HepG2 (cell line): ENCODE measurements at regions not wholly inside any gene's neighbourhood (a gene's known extent, or its start where the extent isn't known, plus 50 kb on each side); places are given as distances from the start of the nearest gene placed in this dataset.

Experiments
- ATF3 ChIP-seq: sonication (generic); formaldehyde crosslinking; IDR thresholded peaks from 2 replicates; pipeline ENCODE4 v1.4.0; 2020; ENCODE audit warnings: missing genetic modification reagents
- DZIP1 ChIP-seq: sonication (generic); formaldehyde crosslinking; IDR thresholded peaks from 2 replicates; pipeline ENCODE4 v1.5.0; 2020; ENCODE audit warnings: mild to moderate bottlenecking, missing genetic modification reagents
- GTF2F1 ChIP-seq: fragments of 150-350 bp; IDR thresholded peaks from 2 replicates; pipeline ENCODE4 v1.6.1; 2014; ENCODE audit warnings: low read length
- HDAC2 ChIP-seq: sonication (generic); formaldehyde crosslinking; IDR thresholded peaks from 2 replicates; pipeline ENCODE4 v1.4.0; 2020; ENCODE audit warnings: missing genetic modification reagents
- HDAC6 ChIP-seq: fragments of 200-600 bp; sonication (generic); IDR thresholded peaks from 2 replicates; pipeline ENCODE4 v1.7.0; 2017; ENCODE audit warnings: mild to moderate bottlenecking, antibody characterized with exemption, low read length, low read depth
- HIVEP1 ChIP-seq: sonication (generic); formaldehyde crosslinking; IDR thresholded peaks from 2 replicates; pipeline ENCODE4 v1.4.0; 2020; ENCODE audit warnings: mild to moderate bottlenecking, missing genetic modification reagents
- IRF9 ChIP-seq: sonication (generic); formaldehyde crosslinking; IDR thresholded peaks from 2 replicates; pipeline ENCODE4 v1.8.0; 2022; ENCODE audit warnings: missing genetic modification reagents, mild to moderate bottlenecking, borderline replicate concordance
- MEIS2 ChIP-seq: sonication (generic); formaldehyde crosslinking; IDR thresholded peaks from 2 replicates; pipeline ENCODE4 v1.9.0; 2021; ENCODE audit warnings: mild to moderate bottlenecking, missing genetic modification reagents
- MTERF4 ChIP-seq: sonication (generic); formaldehyde crosslinking; IDR thresholded peaks from 2 replicates; pipeline ENCODE4 v1.8.0; 2023; ENCODE audit warnings: mild to moderate bottlenecking, missing genetic modification reagents
- NFE2 ChIP-seq: sonication (generic); formaldehyde crosslinking; IDR thresholded peaks from 2 replicates; pipeline ENCODE4 v1.4.0; 2020; ENCODE audit warnings: missing genetic modification reagents
- RFX5 ChIP-seq: IDR thresholded peaks from 2 replicates; pipeline ENCODE4 v1.6.1; 2011; ENCODE audit warnings: low read depth, low read length, improper control_type of control experiment
- ZBTB14 ChIP-seq: sonication (generic); formaldehyde crosslinking; IDR thresholded peaks from 2 replicates; pipeline ENCODE4 v1.4.0; 2020; ENCODE audit warnings: missing genetic modification reagents
- ZFP1 ChIP-seq: IDR thresholded peaks from 2 replicates; pipeline ENCODE4 v1.6.1; 2016
- ZNF350 ChIP-seq: sonication (generic); formaldehyde crosslinking; IDR thresholded peaks from 2 replicates; pipeline ENCODE4 v1.4.0; 2020; ENCODE audit warnings: mild to moderate bottlenecking, low read depth, missing genetic modification reagents, borderline replicate concordance
- ZNF414 ChIP-seq: sonication (generic); formaldehyde crosslinking; IDR thresholded peaks from 2 replicates; pipeline ENCODE4 v1.5.0; 2020; ENCODE audit warnings: missing genetic modification reagents
- ZNF577 ChIP-seq: sonication (generic); formaldehyde crosslinking; IDR thresholded peaks from 2 replicates; pipeline ENCODE4 v1.4.0; 2020; ENCODE audit warnings: mild to moderate bottlenecking, low read depth, missing genetic modification reagents, borderline replicate concordance
- ZNF710 ChIP-seq: sonication (generic); formaldehyde crosslinking; IDR thresholded peaks from 2 replicates; pipeline ENCODE4 v1.5.0; 2020; ENCODE audit warnings: mild to moderate bottlenecking, missing genetic modification reagents, borderline replicate concordance
- ZNF83 ChIP-seq: sonication (generic); formaldehyde crosslinking; IDR thresholded peaks from 2 replicates; pipeline ENCODE4 v1.4.0; 2020; ENCODE audit warnings: missing genetic modification reagents, mild to moderate bottlenecking, borderline replicate concordance
- TF ChIP-seq, protein P1 (sequence below): sonication (generic); formaldehyde crosslinking; IDR thresholded peaks from 2 replicates; pipeline ENCODE4 v1.8.0; 2022; ENCODE audit warnings: mild to moderate bottlenecking, missing genetic modification reagents, moderate library complexity

DNA sequence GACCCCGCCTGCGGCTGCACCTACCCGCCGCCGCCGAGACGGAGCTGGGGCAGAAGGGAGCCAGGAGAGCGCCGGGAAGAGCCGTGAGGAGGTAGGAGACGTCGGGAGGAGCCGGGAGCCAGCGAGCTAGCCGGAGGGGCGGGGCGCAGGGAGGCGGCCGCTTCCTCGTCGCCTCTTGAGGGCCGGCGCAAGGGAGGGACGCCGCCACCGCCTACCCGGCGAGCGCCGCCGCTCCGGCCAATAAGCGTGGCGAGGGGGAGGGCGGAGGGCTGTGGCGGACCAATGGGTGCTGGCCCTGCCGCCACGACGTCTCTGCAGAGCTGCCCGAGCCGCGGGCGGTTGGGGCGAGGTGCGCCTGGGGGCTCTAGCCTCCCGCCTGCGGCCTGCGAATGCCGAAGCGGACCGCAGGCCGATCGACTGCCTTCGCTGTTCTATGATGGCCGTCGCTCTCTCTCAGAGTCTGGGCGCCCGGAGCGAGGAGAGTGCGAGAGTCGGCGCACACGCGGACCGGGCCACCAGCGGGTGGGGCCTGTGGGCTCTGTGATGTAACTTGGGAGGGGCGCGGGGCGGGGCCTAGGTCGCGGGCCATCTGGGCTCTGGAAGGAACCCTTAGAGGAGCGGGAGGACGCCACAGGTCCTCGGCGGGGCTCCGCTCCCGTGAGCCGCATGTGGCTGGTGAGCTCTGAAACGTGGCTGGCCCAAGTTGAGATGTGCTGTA, 72.7 kb upstream of the MAP4 start (continued):
- TF ChIP-seq MTERF4 (CRISPR knock-in tag), result peak; percentile 92; the same call in 1 of the 2 replicates
- peak; percentile 43 for TF ChIP-seq ZBTB14
- TF ChIP-seq HDAC6, result no peak
- TF ChIP-seq, protein P1, sequence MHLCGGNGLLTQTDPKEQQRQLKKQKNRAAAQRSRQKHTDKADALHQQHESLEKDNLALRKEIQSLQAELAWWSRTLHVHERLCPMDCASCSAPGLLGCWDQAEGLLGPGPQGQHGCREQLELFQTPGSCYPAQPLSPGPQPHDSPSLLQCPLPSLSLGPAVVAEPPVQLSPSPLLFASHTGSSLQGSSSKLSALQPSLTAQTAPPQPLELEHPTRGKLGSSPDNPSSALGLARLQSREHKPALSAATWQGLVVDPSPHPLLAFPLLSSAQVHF (CRISPR knock-in tag), result no peak; the same call in 1 of the 2 replicates
- peak; percentile 91 for TF ChIP-seq DZIP1
- TF ChIP-seq NFE2 (CRISPR knock-in tag), result no peak
- no peak for TF ChIP-seq GTF2F1
- TF ChIP-seq MEIS2 (CRISPR knock-in tag), result 0 out of 2 replicates have a peak, but pooled peaks have one; percentile 74
- peak; percentile 58 for TF ChIP-seq HDAC2 (CRISPR knock-in tag)
- no peak for TF ChIP-seq ZNF83 (CRISPR knock-in tag)
- 0 out of 2 replicates have a peak, but pooled peaks have one; percentile 24 for TF ChIP-seq ZNF710 (CRISPR knock-in tag)
- TF ChIP-seq ZNF350 (CRISPR knock-in tag), result no peak; the same call in 1 of the 2 replicates
- peak; percentile 89; the same call in 1 of the 2 replicates for TF ChIP-seq ZNF577 (CRISPR knock-in tag)
- TF ChIP-seq RFX5, result peak; percentile 65; the same call in 1 of the 2 replicates
- TF ChIP-seq ATF3 (CRISPR knock-in tag), result peak; percentile 39; the same call in 1 of the 2 replicates
- peak; percentile 89 for TF ChIP-seq IRF9 (CRISPR knock-in tag)
- TF ChIP-seq ZFP1 (CRISPR knock-in tag), result peak; percentile 52; the same call in 1 of the 2 replicates
- TF ChIP-seq ZNF414, result peak; percentile 88
- TF ChIP-seq HIVEP1 (CRISPR knock-in tag), result peak; percentile 71; the same call in 1 of the 2 replicates
